PC-3 (cell line): ENCODE measurements at regions not wholly inside any gene's neighbourhood (a gene's known extent, or its start where the extent isn't known, plus 50 kb on each side); places are given as distances from the start of the nearest gene placed in this dataset.

ENCODE experiments used
- ATAC-seq: fragments of 200-7000 bp; cut with Tn5 transposase; 2 replicates; pipeline ENCODE4 v1.9.1; 2020; ENCODE audit warnings: mild to moderate bottlenecking, moderate library complexity
- BruUV-seq: library from RNA; stranded (reverse); fragments of 400-500 nt; replicated peaks from 2 replicates; lab custom pipeline; 2021; lab: Mats Ljungman, UMichigan
- CTCF ChIA-PET: fragments of 300-600 bp; sonication (Branson Sonifier 250); formaldehyde crosslinking; loops from one replicate; lab custom pipeline; 2022; ENCODE audit warnings: antibody characterized with exemption; lab: Charles Lee
- POLR2A ChIA-PET: fragments of 300-600 bp; sonication (Branson Sonifier 250); formaldehyde crosslinking; loops from one replicate; lab custom pipeline; 2022; ENCODE audit warnings: antibody characterized with exemption; ENCODE audit not compliant: unreplicated experiment; lab: Charles Lee
- DNase-seq: peaks from one replicate; pipeline ENCODE4 v3.0.0-alpha.2; 2015
- H2AFZ ChIP-seq: fragments of 300-600 bp; sonication (generic); 2 replicates; pipeline ENCODE4 v1.6.0; 2016; ENCODE audit warnings: antibody characterized with exemption, low read length
- H3F3A ChIP-seq: fragments of 300-600 bp; sonication (generic); one replicate; pipeline ENCODE4 v1.6.0; 2017; ENCODE audit warnings: antibody characterized with exemption, low read length, control low read depth, mild to moderate bottlenecking; ENCODE audit not compliant: unreplicated experiment
- H3K27ac ChIP-seq: fragments of 300-600 bp; sonication (generic); 2 replicates; pipeline ENCODE4 v1.5.1; 2016; ENCODE audit warnings: mild to moderate bottlenecking, low read length
- H3K27me3 ChIP-seq: fragments of 300-600 bp; sonication (generic); 2 replicates; pipeline ENCODE4 v1.6.1; 2016; ENCODE audit warnings: low read length, mixed read lengths
- H3K36me3 ChIP-seq: fragments of 300-600 bp; sonication (generic); 2 replicates; pipeline ENCODE4 v1.6.1; 2016; ENCODE audit warnings: low read depth, mixed run types, low read length, mixed read lengths
- H3K4me1 ChIP-seq: fragments of 300-600 bp; sonication (generic); 2 replicates; pipeline ENCODE4 v1.5.1; 2016; ENCODE audit warnings: low read length; ENCODE audit not compliant: insufficient read depth
- H3K4me2 ChIP-seq: fragments of 300-600 bp; sonication (generic); 2 replicates; pipeline ENCODE4 v1.6.0; 2016; ENCODE audit warnings: low read length
- H3K4me3 ChIP-seq: fragments of 300-600 bp; sonication (generic); 2 replicates; pipeline ENCODE4 v1.5.1; 2016; ENCODE audit warnings: mild to moderate bottlenecking, low read length, mixed read lengths
- H3K79me2 ChIP-seq: fragments of 300-600 bp; sonication (generic); 2 replicates; pipeline ENCODE4 v1.6.1; 2017; ENCODE audit warnings: low read length, mixed read lengths
- H3K9ac ChIP-seq: fragments of 300-600 bp; sonication (generic); 2 replicates; pipeline ENCODE4 v1.6.0; 2016; ENCODE audit warnings: mild to moderate bottlenecking, low read length
- H3K9me2 ChIP-seq: fragments of 300-600 bp; sonication (generic); replicated peaks from 2 replicates; pipeline ENCODE4 v1.6.1; 2016; ENCODE audit warnings: mixed run types, low read length, mixed read lengths
- H3K9me3 ChIP-seq: fragments of 300-600 bp; sonication (generic); 2 replicates; pipeline ENCODE4 v1.6.1; 2016; ENCODE audit warnings: low read length, mixed read lengths
- H4K20me1 ChIP-seq: fragments of 300-600 bp; sonication (generic); 2 replicates; pipeline ENCODE4 v1.6.1; 2016; ENCODE audit warnings: low read length, mixed read lengths
- EZH2 ChIP-seq: fragments of 300-600 bp; sonication (generic); IDR thresholded peaks from one replicate; pipeline ENCODE4 v1.6.1; 2017; ENCODE audit warnings: antibody characterized with exemption, mild to moderate bottlenecking, low read length; ENCODE audit not compliant: unreplicated experiment
- EZH2phosphoT487 ChIP-seq: fragments of 300-600 bp; sonication (generic); IDR thresholded peaks from 2 replicates; pipeline ENCODE4 v1.6.1; 2018; ENCODE audit warnings: mild to moderate bottlenecking, antibody characterized with exemption, low read length, borderline replicate concordance
- intact Hi-C: fragments of 100-400 bp; cut with micrococcal nuclease; formaldehyde crosslinking; loops from 2 replicates; pipeline ENCODE4 v1.9.0; 2023
- TF ChIP-seq, protein P1 (sequence below): fragments of 300-600 bp; sonication (generic); conservative IDR thresholded peaks from 2 replicates; pipeline ENCODE4 v1.5.1; 2017; ENCODE audit warnings: antibody characterized with exemption, low read depth, mild to moderate bottlenecking, low read length

DNA sequence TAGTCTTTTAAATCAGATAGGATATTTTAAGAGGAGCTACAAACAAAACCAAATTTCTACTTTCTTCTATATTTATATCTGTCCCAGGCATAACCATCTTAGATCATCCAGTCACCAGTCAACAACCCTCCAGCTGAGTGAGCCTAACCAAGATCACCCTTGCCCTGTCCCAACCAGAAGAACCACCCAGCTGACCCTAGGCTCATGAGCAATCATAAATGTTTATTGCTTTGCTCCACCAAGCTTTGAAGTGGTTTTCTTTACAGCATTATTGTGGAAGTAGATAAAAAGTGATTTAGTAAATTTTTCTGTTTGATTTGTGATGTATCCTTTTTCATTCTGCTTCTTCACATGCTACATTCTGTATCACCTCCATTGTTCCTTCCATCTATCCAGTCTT, 167.2 kb upstream of the PIEZO2 start:
- no peaks in the 10 kb centered on the region for H3K4me1 ChIP-seq
- no peak overlapping the region for H3K9ac ChIP-seq
- no peaks in the 10 kb centered on the region for H3F3A ChIP-seq
- no peak overlapping the region for H3K4me2 ChIP-seq
- H3K9me2 ChIP-seq, result no peaks in the 10 kb centered on the region
- no peaks in the 10 kb centered on the region for H4K20me1 ChIP-seq
- no peak overlapping the region for H3K27ac ChIP-seq
- no peaks in the 10 kb centered on the region for H3K9me3 ChIP-seq
- TF ChIP-seq, protein P1, sequence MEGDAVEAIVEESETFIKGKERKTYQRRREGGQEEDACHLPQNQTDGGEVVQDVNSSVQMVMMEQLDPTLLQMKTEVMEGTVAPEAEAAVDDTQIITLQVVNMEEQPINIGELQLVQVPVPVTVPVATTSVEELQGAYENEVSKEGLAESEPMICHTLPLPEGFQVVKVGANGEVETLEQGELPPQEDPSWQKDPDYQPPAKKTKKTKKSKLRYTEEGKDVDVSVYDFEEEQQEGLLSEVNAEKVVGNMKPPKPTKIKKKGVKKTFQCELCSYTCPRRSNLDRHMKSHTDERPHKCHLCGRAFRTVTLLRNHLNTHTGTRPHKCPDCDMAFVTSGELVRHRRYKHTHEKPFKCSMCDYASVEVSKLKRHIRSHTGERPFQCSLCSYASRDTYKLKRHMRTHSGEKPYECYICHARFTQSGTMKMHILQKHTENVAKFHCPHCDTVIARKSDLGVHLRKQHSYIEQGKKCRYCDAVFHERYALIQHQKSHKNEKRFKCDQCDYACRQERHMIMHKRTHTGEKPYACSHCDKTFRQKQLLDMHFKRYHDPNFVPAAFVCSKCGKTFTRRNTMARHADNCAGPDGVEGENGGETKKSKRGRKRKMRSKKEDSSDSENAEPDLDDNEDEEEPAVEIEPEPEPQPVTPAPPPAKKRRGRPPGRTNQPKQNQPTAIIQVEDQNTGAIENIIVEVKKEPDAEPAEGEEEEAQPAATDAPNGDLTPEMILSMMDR, result no peak
- TF ChIP-seq EZH2 (no peak), EZH2phosphoT487 (no peak)
- no peak overlapping the region for H3K4me3 ChIP-seq
- no peak overlapping the region for H2AFZ ChIP-seq
- intact Hi-C loops, result no loop called here
- ChIA-PET POLR2A (no interaction called here), CTCF (no interaction called here)
- no TSS peak for BruUV-seq
- DNase-seq (no peak), ATAC-seq (no peak)
- no peaks in the 10 kb centered on the region for H3K79me2 ChIP-seq
- no peaks in the 10 kb centered on the region for H3K36me3 ChIP-seq
- H3K27me3 ChIP-seq, result peaks cover 43% of the 10 kb centered on the region

DNA sequence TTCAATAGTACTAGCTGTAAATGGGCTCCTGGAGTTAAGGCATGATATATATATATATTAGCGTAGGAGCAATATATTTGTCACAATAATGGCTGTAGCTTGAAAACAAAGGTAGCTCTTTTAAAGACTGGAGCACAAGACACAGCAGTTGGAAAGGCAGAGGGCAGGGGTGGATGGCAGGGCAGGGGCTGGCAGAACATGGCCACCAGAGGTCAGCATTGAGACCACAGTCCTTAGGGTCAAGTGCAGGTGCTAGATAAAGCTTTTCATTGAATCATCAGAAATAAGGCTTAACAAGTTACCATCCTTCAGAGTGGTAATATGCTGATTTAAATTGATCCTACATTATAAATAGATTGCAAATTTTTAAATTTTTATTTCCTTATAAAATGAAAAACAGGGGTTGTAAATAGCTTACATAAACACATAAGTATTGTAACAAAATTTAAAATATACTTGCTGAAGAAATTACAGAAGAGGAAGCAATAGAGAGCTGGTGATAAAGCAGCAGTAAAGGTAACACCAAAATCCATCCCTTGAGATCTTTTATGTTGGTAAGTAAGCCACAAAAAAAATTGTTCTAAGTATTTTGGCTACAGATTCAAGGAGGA, 161.2 kb upstream of the PIEZO2 start:
- POLR2A ChIA-PET, result interaction anchor here (0.6 kb wide), 1 partner anchor 18 kb away, joined by 5 read pairs; no protein-coding TSS in a partner anchor
- no peaks in the 10 kb centered on the region for H3K9me3 ChIP-seq
- no peak overlapping the region for H3K9ac ChIP-seq
- H3K27me3 ChIP-seq, result peaks cover 31% of the 10 kb centered on the region
- H4K20me1 ChIP-seq, result no peaks in the 10 kb centered on the region
- intact Hi-C loops, result loop anchor here (1.0 to 5.0 kb wide), 3 partner anchors 202 to 562 kb away; no protein-coding TSS in a partner anchor
- H3K4me2 ChIP-seq, result no peak overlapping the region
- no peaks in the 10 kb centered on the region for H3K36me3 ChIP-seq
- no peak overlapping the region for H3K4me3 ChIP-seq
- TF ChIP-seq EZH2, result no peak
- no peak for TF ChIP-seq EZH2phosphoT487
- TF ChIP-seq, protein P1, result peak; percentile 89
- CTCF ChIA-PET, result interaction anchor here (0.5 to 2.1 kb wide), 5 partner anchors 133 to 412 kb away, joined by 3 to 14 read pairs (median 3); no protein-coding TSS in a partner anchor
- no peaks in the 10 kb centered on the region for H3K9me2 ChIP-seq
- no peak overlapping the region for H3K27ac ChIP-seq
- no peak overlapping the region for H2AFZ ChIP-seq
- DNase-seq, result peak; percentile 58
- H3K4me1 ChIP-seq, result no peaks in the 10 kb centered on the region
- peak; percentile 82 for ATAC-seq
- H3K79me2 ChIP-seq, result no peaks in the 10 kb centered on the region
- H3F3A ChIP-seq, result no peaks in the 10 kb centered on the region
- BruUV-seq, result no TSS peak

DNA sequence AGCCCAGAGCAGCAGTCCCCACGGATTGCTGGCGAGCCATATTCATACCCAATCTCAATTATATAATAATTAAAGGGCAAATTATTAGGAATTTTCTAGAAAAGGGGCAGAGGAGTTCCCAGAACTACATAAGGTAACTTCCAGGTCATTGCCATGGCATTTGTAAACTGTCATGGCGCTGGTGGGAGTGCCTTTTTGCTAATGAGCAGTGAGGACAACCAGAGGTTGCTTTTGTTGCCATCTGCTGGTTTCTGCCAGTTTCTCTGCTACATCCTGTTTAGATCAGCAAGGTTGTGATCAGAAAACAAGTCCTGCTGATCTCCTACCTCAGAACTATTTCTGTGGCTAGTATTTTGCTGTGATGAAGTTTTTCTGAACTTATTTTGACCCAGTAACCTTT, 159.8 kb upstream of the PIEZO2 start:
- ChIA-PET CTCF (no interaction called here), POLR2A (no interaction called here)
- no TSS peak for BruUV-seq
- Histone ChIP-seq H4K20me1 (no peaks in the 10 kb centered on the region), H3K27ac (no peak overlapping the region), H3K4me3 (no peak overlapping the region), H2AFZ (no peak overlapping the region), H3K36me3 (no peaks in the 10 kb centered on the region), H3K79me2 (no peaks in the 10 kb centered on the region), H3K27me3 (peaks cover 22% of the 10 kb centered on the region), H3K4me2 (no peak overlapping the region), H3K4me1 (no peaks in the 10 kb centered on the region), H3K9ac (no peak overlapping the region), H3F3A (no peaks in the 10 kb centered on the region), H3K9me3 (no peaks in the 10 kb centered on the region), H3K9me2 (no peaks in the 10 kb centered on the region)
- intact Hi-C loops, result no loop called here
- DNase-seq (peak; percentile 33), ATAC-seq (no peak; the same call in 1 of the 2 replicates)
- no peak for TF ChIP-seq EZH2
- TF ChIP-seq, protein P1, result 0 out of 2 replicates have a peak, but pooled peaks have one; percentile 26
